SK-N-SH (cell line): ENCODE measurements at regions not wholly inside any gene's neighbourhood (a gene's known extent, or its start where the extent isn't known, plus 50 kb on each side); places are given as distances from the start of the nearest gene placed in this dataset.

ENCODE experiments used
- CTCF ChIA-PET: fragments of 300-600, 350-600 bp; formaldehyde crosslinking; extraction: SDS; loops from one replicate; lab custom pipeline; 2021; lab: Yijun Ruan, JAX
- POLR2A ChIA-PET: fragments of 350-600 bp; sonication (Branson Sonifier 250); formaldehyde crosslinking; extraction: SDS; loops from one replicate; lab custom pipeline; 2020; ENCODE audit warnings: antibody characterized with exemption, inconsistent platforms; lab: Yijun Ruan, JAX
- DNase-seq: peaks from one replicate; pipeline ENCODE4 v3.0.0; 2012
- H2AFZ ChIP-seq: fragments of 200-600 bp; sonication (generic); 2 replicates; pipeline ENCODE4 v1.8.1; 2016; ENCODE audit warnings: antibody characterized with exemption, mild to moderate bottlenecking, low read depth
- H3F3A ChIP-seq: fragments of 200-600 bp; sonication (generic); replicated peaks from 2 replicates; pipeline ENCODE3; 2016; ENCODE audit warnings: antibody characterized with exemption, mild to moderate bottlenecking; ENCODE audit not compliant: insufficient read depth
- H3K27ac ChIP-seq, 2 experiments: fragments of 200-500 bp in 1 of 2; fragments of 200-600 bp in 1 of 2; sonication (Bioruptor generic) in 1 of 2; sonication (generic), shearing (Covaris generic) in 1 of 2; 2 replicates each; pipeline versions ENCODE4 v1.5.1 to v1.6.1; 2014 to 2016; ENCODE audit warnings: low read depth in 2 of 2, inconsistent platforms in 1 of 2, low read length in 1 of 2, mild to moderate bottlenecking in 1 of 2, mixed read lengths in 1 of 2
- H3K27me3 ChIP-seq: fragments of 200-600 bp; sonication (generic), shearing (Covaris generic); 2 replicates; pipeline ENCODE4 v1.6.1; 2016; ENCODE audit warnings: mixed run types; ENCODE audit not compliant: insufficient read depth
- H3K36me3 ChIP-seq, 2 experiments: fragments of 200-500 bp in 1 of 2; fragments of 200-600 bp in 1 of 2; sonication (Bioruptor generic) in 1 of 2; sonication (generic) in 1 of 2; replicated peaks in 1 of 2; 2 replicates each; pipeline versions ENCODE3 to v1.5.1; 2014 to 2016; ENCODE audit warnings: low read length in 1 of 2, mild to moderate bottlenecking in 1 of 2; ENCODE audit not compliant: insufficient read depth in 2 of 2, control insufficient read depth in 1 of 2
- H3K4me1 ChIP-seq, 2 experiments: fragments of 200-500 bp in 1 of 2; fragments of 200-600 bp in 1 of 2; sonication (Bioruptor generic) in 1 of 2; sonication (generic), shearing (Covaris generic) in 1 of 2; 2 replicates each; pipeline versions ENCODE4 v1.5.1 to v1.6.1; 2014 to 2016; ENCODE audit warnings: low read depth in 1 of 2, low read length in 1 of 2, mixed run types in 1 of 2; ENCODE audit not compliant: insufficient read depth in 2 of 2, control insufficient read depth in 1 of 2
- H3K4me2 ChIP-seq: fragments of 200-600 bp; sonication (generic), shearing (Covaris generic); 2 replicates; pipeline ENCODE4 v1.6.1; 2017; ENCODE audit warnings: mixed run types
- H3K4me3 ChIP-seq, 2 experiments: fragments of 200-500 bp in 1 of 2; fragments of 200-600 bp in 1 of 2; sonication (Bioruptor generic) in 1 of 2; sonication (generic), shearing (Covaris generic) in 1 of 2; 2 replicates each; pipeline versions ENCODE4 v1.5.1 to v1.8.1; 2014 to 2016; ENCODE audit warnings: low read depth in 2 of 2, inconsistent platforms in 1 of 2, low read length in 1 of 2, mild to moderate bottlenecking in 1 of 2, mixed read lengths in 1 of 2, moderate library complexity in 1 of 2
- H3K79me2 ChIP-seq: fragments of 200-600 bp; sonication (generic); 2 replicates; pipeline ENCODE4 v1.8.1; 2017; ENCODE audit warnings: mild to moderate bottlenecking; ENCODE audit not compliant: insufficient read depth
- H3K9ac ChIP-seq: fragments of 200-600 bp; sonication (generic); 2 replicates; pipeline ENCODE4 v1.6.1; 2017; ENCODE audit warnings: mixed run types
- H3K9me2 ChIP-seq: fragments of 200-600 bp; sonication (generic); 2 replicates; pipeline ENCODE4 v1.6.1; 2017; ENCODE audit warnings: mixed run types
- H3K9me3 ChIP-seq: fragments of 200-600 bp; sonication (generic); 2 replicates; pipeline ENCODE4 v1.6.1; 2017; ENCODE audit warnings: mixed run types, mild to moderate bottlenecking, moderate library complexity
- H4K20me1 ChIP-seq: fragments of 200-600 bp; sonication (generic); 2 replicates; pipeline ENCODE4 v1.6.1; 2017; ENCODE audit warnings: mild to moderate bottlenecking, mixed run types; ENCODE audit not compliant: insufficient read depth
- CHD2 ChIP-seq: fragments of 150-350 bp; IDR thresholded peaks from 2 replicates; pipeline ENCODE4 v1.6.1; 2018; ENCODE audit warnings: low read length; ENCODE audit not compliant: partially characterized antibody
- EP300 ChIP-seq, 2 experiments: IDR thresholded peaks; 2 replicates each; pipeline versions ENCODE4 v1.4.0 to v1.6.1; 2012; ENCODE audit warnings: borderline replicate concordance in 1 of 2, low read depth in 1 of 2, low read length in 1 of 2
- FOSL2 ChIP-seq: IDR thresholded peaks from 2 replicates; pipeline ENCODE4 v1.4.0; 2012; ENCODE audit warnings: low read depth, mild to moderate bottlenecking, moderate library complexity, borderline replicate concordance
- GABPA ChIP-seq: IDR thresholded peaks from 2 replicates; pipeline ENCODE4 v1.4.0; 2012; ENCODE audit warnings: low read depth, mild to moderate bottlenecking
- IRF3 ChIP-seq: fragments of 150-350 bp; IDR thresholded peaks from 2 replicates; pipeline ENCODE4 v1.6.1; 2016; ENCODE audit warnings: mild to moderate bottlenecking, low read depth, low read length
- JUND ChIP-seq: IDR thresholded peaks from 2 replicates; pipeline ENCODE4 v1.4.0; 2012
- MAX ChIP-seq: IDR thresholded peaks from 2 replicates; pipeline ENCODE4 v1.4.0; 2012; ENCODE audit warnings: low read depth
- MEF2A ChIP-seq: IDR thresholded peaks from 2 replicates; pipeline ENCODE4 v1.4.0; 2012; ENCODE audit warnings: low read depth, borderline replicate concordance
- NFIC ChIP-seq: IDR thresholded peaks from 2 replicates; pipeline ENCODE4 v1.4.0; 2012; ENCODE audit warnings: borderline replicate concordance
- NRF1 ChIP-seq: IDR thresholded peaks from 2 replicates; pipeline ENCODE4 v1.6.1; 2012; ENCODE audit warnings: low read depth, mild to moderate bottlenecking, low read length
- PBX3 ChIP-seq: IDR thresholded peaks from 2 replicates; pipeline ENCODE4; 2012
- POLR2AphosphoS5 ChIP-seq: IDR thresholded peaks from 2 replicates; pipeline ENCODE4 v1.6.1; 2012; ENCODE audit warnings: low read depth, low read length
- RAD21 ChIP-seq: IDR thresholded peaks from 2 replicates; pipeline ENCODE4 v1.6.1; 2012; ENCODE audit warnings: mild to moderate bottlenecking, low read length
- RXRA ChIP-seq: IDR thresholded peaks from 2 replicates; pipeline ENCODE4 v1.4.0; 2012; ENCODE audit warnings: low read depth, mild to moderate bottlenecking, borderline replicate concordance
- SIN3A ChIP-seq: IDR thresholded peaks from 2 replicates; pipeline ENCODE4 v1.6.1; 2012; ENCODE audit warnings: low read depth, mild to moderate bottlenecking, low read length, moderate library complexity, borderline replicate concordance
- TAF1 ChIP-seq: IDR thresholded peaks from 2 replicates; pipeline ENCODE4 v1.6.1; 2012; ENCODE audit warnings: low read depth, mild to moderate bottlenecking, low read length, moderate library complexity, borderline replicate concordance
- TCF12 ChIP-seq: IDR thresholded peaks from 2 replicates; pipeline ENCODE4 v1.4.0; 2012
- TEAD4 ChIP-seq: IDR thresholded peaks from 2 replicates; pipeline ENCODE4 v1.4.0; 2012; ENCODE audit warnings: mild to moderate bottlenecking, borderline replicate concordance; ENCODE audit not compliant: insufficient read depth
- USF1 ChIP-seq: IDR thresholded peaks from 2 replicates; pipeline ENCODE4 v1.4.0; 2012; ENCODE audit warnings: low read depth, borderline replicate concordance
- USF2 ChIP-seq: fragments of 150-350 bp; IDR thresholded peaks from 2 replicates; pipeline ENCODE4 v1.6.1; 2017; ENCODE audit warnings: antibody characterized with exemption, low read length, low read depth, borderline replicate concordance
- YY1 ChIP-seq: IDR thresholded peaks from 2 replicates; pipeline ENCODE4 v1.4.0; 2012; ENCODE audit warnings: low read depth, mild to moderate bottlenecking
- WGBS: methylation state at CpG from one replicate; pipeline ENCODE4 v1.1.6; 2017; ENCODE audit warnings: low lambda C conversion rate; 5-methylcytosine and 5-hydroxymethylcytosine counted together

- peak overlapping the region in 1 of 2 experiments; percentile 59; a peak in 2 of 4 replicates for H3K27ac ChIP-seq
- H3K4me2 ChIP-seq: peak overlapping the region; percentile 77
- H3K9ac ChIP-seq: peak overlapping the region; percentile 33; the same call in 1 of the 2 replicates
- TF ChIP-seq MAX (peak; percentile 29; the same call in 1 of the 2 replicates), JUND (peak; percentile 82), IRF3 (no peak), POLR2AphosphoS5 (no peak), USF1 (no peak), TEAD4 (0 out of 2 replicates have a peak, but pooled peaks have one; percentile 39), NFIC (peak; percentile 44), RXRA (peak; percentile 19; the same call in 1 of the 2 replicates), RAD21 (no peak), NRF1 (no peak), GABPA (no peak), EP300 (IDR thresholded peaks at IDR 0.05; ENCODE audit: borderline replicate concordance in 1 of 2, low read depth in 1 of 2, low read length in 1 of 2) (peak in 1 of 2 experiments; percentile 82; a peak in 2 of 4 replicates), CHD2 (no peak), YY1 (no peak), USF2 (no peak), PBX3 (peak; percentile 76), TCF12 (peak; percentile 82), FOSL2 (peak; percentile 85), SIN3A (no peak), TAF1 (no peak), MEF2A (peak; percentile 48; the same call in 1 of the 2 replicates)
- CTCF ChIA-PET: no interaction called here
- H3K36me3 ChIP-seq: no peaks in the 10 kb centered on the region
- peaks cover 0 to 6% of the 10 kb centered on the region in 2 experiments; a peak in 1 of 4 replicates for H3K4me1 ChIP-seq
- no peaks in the 10 kb centered on the region for H3K9me2 ChIP-seq
- peaks cover 35% of the 10 kb centered on the region; the same call in 1 of the 2 replicates for H3K27me3 ChIP-seq
- peak overlapping the region in 1 of 2 experiments; percentile 32; a peak in 3 of 4 replicates for H3K4me3 ChIP-seq
- DNase-seq: no peak
- POLR2A ChIA-PET: no interaction called here
- no peaks in the 10 kb centered on the region for H4K20me1 ChIP-seq
- WGBS: 3% methylated on average over 9 of the region's 12 CpGs
- H3F3A ChIP-seq: peaks cover 14% of the 10 kb centered on the region
- H3K79me2 ChIP-seq: no peaks in the 10 kb centered on the region
- no peaks in the 10 kb centered on the region for H3K9me3 ChIP-seq
- peak overlapping the region; percentile 36; the same call in 1 of the 2 replicates for H2AFZ ChIP-seq
Observed at GRCh38 chr16:86994651-86995171, 322.5 kb downstream of the C16orf95 start.
